Vagina (tissue), 2 donors: ENCODE measurements at regions not wholly inside any gene's neighbourhood (a gene's known extent, or its start where the extent isn't known, plus 50 kb on each side); places are given as distances from the start of the nearest gene placed in this dataset.

Source experiments
- CTCF ChIP-seq, 3 experiments: fragments of 450-650 bp in 2 of 3; fragments of 200-600 bp in 1 of 3; sonication (generic) in 1 of 3; IDR thresholded peaks; one replicate each; pipeline ENCODE4 v1.5.1; 2017 to 2019; ENCODE audit warnings: antibody characterized with exemption in 3 of 3, mild to moderate bottlenecking in 2 of 3, moderate library complexity in 2 of 3
- POLR2AphosphoS5 ChIP-seq, 2 donors: sonication (generic); formaldehyde crosslinking; IDR thresholded peaks; one replicate each; pipeline ENCODE4 v1.9.0; 2017; ENCODE audit warnings: antibody characterized with exemption in 2 of 2, mild to moderate bottlenecking in 2 of 2, low read depth in 1 of 2; ENCODE audit not compliant: insufficient read depth in 1 of 2

GRCh38 chrX:145475725-145476124, 228.4 kb downstream of the SPANXN1 start:
- TF ChIP-seq CTCF (IDR thresholded peaks at IDR 0.05): no peak
- no peak for TF ChIP-seq POLR2AphosphoS5 (IDR thresholded peaks at IDR 0.05; ENCODE audit: insufficient read depth in 1 of 2, low read depth in 1 of 2)
